Peyer's patch (tissue), 4 donors: ENCODE measurements at regions not wholly inside any gene's neighbourhood (a gene's known extent, or its start where the extent isn't known, plus 50 kb on each side); places are given as distances from the start of the nearest gene placed in this dataset.

ENCODE experiments used
- POLR2A ChIP-seq, 2 donors: fragments of 450-650 bp; IDR thresholded peaks; one replicate each; pipeline ENCODE4 v1.5.1; 2017; ENCODE audit warnings: antibody characterized with exemption in 2 of 2, mild to moderate bottlenecking in 2 of 2, moderate library complexity in 2 of 2
- TF ChIP-seq, protein P1 (sequence below), 6 experiments: fragments of 450-650 bp in 4 of 6; fragments of 200-600 bp in 2 of 6; sonication (generic) in 1 of 6; IDR thresholded peaks; one replicate each; pipeline ENCODE4 v1.5.1; 2017 to 2019; ENCODE audit warnings: antibody characterized with exemption in 6 of 6, mild to moderate bottlenecking in 3 of 6, moderate library complexity in 1 of 6

- TF ChIP-seq, protein P1, sequence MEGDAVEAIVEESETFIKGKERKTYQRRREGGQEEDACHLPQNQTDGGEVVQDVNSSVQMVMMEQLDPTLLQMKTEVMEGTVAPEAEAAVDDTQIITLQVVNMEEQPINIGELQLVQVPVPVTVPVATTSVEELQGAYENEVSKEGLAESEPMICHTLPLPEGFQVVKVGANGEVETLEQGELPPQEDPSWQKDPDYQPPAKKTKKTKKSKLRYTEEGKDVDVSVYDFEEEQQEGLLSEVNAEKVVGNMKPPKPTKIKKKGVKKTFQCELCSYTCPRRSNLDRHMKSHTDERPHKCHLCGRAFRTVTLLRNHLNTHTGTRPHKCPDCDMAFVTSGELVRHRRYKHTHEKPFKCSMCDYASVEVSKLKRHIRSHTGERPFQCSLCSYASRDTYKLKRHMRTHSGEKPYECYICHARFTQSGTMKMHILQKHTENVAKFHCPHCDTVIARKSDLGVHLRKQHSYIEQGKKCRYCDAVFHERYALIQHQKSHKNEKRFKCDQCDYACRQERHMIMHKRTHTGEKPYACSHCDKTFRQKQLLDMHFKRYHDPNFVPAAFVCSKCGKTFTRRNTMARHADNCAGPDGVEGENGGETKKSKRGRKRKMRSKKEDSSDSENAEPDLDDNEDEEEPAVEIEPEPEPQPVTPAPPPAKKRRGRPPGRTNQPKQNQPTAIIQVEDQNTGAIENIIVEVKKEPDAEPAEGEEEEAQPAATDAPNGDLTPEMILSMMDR (IDR thresholded peaks at IDR 0.05), result no peak
- no peak for TF ChIP-seq POLR2A (IDR thresholded peaks at IDR 0.05)
Observed at GRCh38 chr18:22346401-22346952, 71.2 kb downstream of the CTAGE1 start.
